GM19351 (cell line): ENCODE measurements at regions not wholly inside any gene's neighbourhood (a gene's known extent, or its start where the extent isn't known, plus 50 kb on each side); places are given as distances from the start of the nearest gene placed in this dataset.
"Not testable (repeated sequence)": the region's sequence is repeated elsewhere in the genome, so short reads cannot be mapped to it uniquely, and the experiment has no call there.

Source experiments
- ATAC-seq: cut with Tn5 transposase; IDR thresholded peaks from one replicate; pipeline ENCODE4 v1.9.1; 2021; ENCODE audit warnings: mild to moderate bottlenecking, moderate library complexity; ENCODE audit not compliant: unreplicated experiment

- no peak for ATAC-seq
Measured at GRCh38 chr4:79178760-79179159, 147.1 kb downstream of the NAA11 start.

- ATAC-seq: peak; percentile 61
Measured at GRCh38 chr4:79177388-79177787, 148.5 kb downstream of the NAA11 start.

GRCh38 chr4:79176351-79176750 lies 149.5 kb downstream of the NAA11 start:
- no peak for ATAC-seq

GRCh38 chr4:79175716-79176115 lies 150.1 kb downstream of the NAA11 start:
- ATAC-seq: no peak

- ATAC-seq: no peak
Measured at GRCh38 chr4:79174490-79175252, 151.2 kb downstream of the NAA11 start.

GRCh38 chr4:79173186-79173585 lies 152.7 kb downstream of the NAA11 start:
- ATAC-seq: no peak

GRCh38 chr4:79170077-79170476 lies 155.8 kb downstream of the NAA11 start:
- ATAC-seq: no peak

- no peak for ATAC-seq
Measured at GRCh38 chr4:79164907-79165610, 160.8 kb downstream of the NAA11 start.

- ATAC-seq: peak; percentile 68
Measured at GRCh38 chr4:79163981-79164490, 161.8 kb downstream of the NAA11 start.

GRCh38 chr4:79160962-79161361 lies 164.9 kb downstream of the NAA11 start:
- no peak for ATAC-seq

GRCh38 chr4:79158705-79159104 lies 167.2 kb downstream of the NAA11 start:
- not testable (repeated sequence) for ATAC-seq

- ATAC-seq: no peak
Measured at GRCh38 chr4:79155336-79155735, 170.5 kb downstream of the NAA11 start.

GRCh38 chr4:79150820-79151416 lies 174.9 kb downstream of the NAA11 start:
- no peak for ATAC-seq

GRCh38 chr4:79148369-79148768 lies 177.5 kb downstream of the NAA11 start:
- ATAC-seq: no peak

- no peak for ATAC-seq
Measured at GRCh38 chr4:79147251-79147650, 178.6 kb downstream of the NAA11 start.

GRCh38 chr4:79141530-79141929 lies 184.3 kb downstream of the NAA11 start:
- ATAC-seq: no peak

GRCh38 chr4:79134767-79135166 lies 191.1 kb downstream of the NAA11 start:
- no peak for ATAC-seq

GRCh38 chr4:79132826-79133225 lies 193.0 kb downstream of the NAA11 start:
- ATAC-seq: no peak

- no peak for ATAC-seq
Measured at GRCh38 chr4:79121875-79122358, 182.7 kb upstream of the PAQR3 start.

- no peak for ATAC-seq
Measured at GRCh38 chr4:79121223-79121622, 182.0 kb upstream of the PAQR3 start.

GRCh38 chr4:79117051-79117450 lies 177.8 kb upstream of the PAQR3 start:
- not testable (repeated sequence) for ATAC-seq

GRCh38 chr4:79107014-79107413 lies 167.8 kb upstream of the PAQR3 start:
- no peak for ATAC-seq
